ENCODE measurements at regions not wholly inside any gene's neighbourhood (a gene's known extent, or its start where the extent isn't known, plus 50 kb on each side); places are given as distances from the start of the nearest gene placed in this dataset.
A peak's percentile ranks its signal among the peaks of the same experiment; 100 is the strongest.

DNA sequence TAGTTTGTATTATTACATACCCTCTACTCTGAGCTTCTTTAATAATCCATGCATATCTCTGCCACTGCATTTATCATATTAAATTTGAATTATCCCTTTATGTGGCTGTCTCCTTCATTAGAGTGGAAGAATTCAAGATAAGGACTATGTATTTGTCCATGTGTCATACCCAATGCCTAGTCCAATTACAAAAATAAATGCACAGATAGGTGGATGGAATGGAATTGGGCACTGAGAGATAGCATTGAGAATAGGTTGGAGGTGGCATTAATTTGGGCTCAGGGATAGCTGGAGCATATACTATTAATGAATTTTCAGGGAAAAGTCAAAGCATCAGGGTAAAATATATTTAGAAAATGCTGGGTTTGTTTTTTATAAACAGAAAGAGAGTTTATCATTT, 893.2 kb downstream of the EPHA4 start:
- H3K36me3 ChIP-seq: no peaks in the 10 kb centered on the region
- no peaks in the 10 kb centered on the region for H3K27me3 ChIP-seq
- intact Hi-C loops (cut with DNase I; ENCODE audit: low total_unique reads): no loop called here
- H3K9me3 ChIP-seq: no peaks in the 10 kb centered on the region
- TF ChIP-seq POLR2AphosphoS5 (IDR thresholded peaks at IDR 0.05) (no peak), POLR2A (IDR thresholded peaks at IDR 0.05) (no peak), CTCF (IDR thresholded peaks at IDR 0.05) (no peak)
- no peak overlapping the region for H3K4me3 ChIP-seq
- no peak for DNase-seq (ENCODE audit: low spot score in 2 of 2)
- H3K27ac ChIP-seq: no peak overlapping the region
- no peaks in the 10 kb centered on the region for H3K4me1 ChIP-seq

GRCh38 chr2:220682616-220683015, 889.5 kb downstream of the EPHA4 start:
- intact Hi-C loops (cut with DNase I; ENCODE audit: low total_unique reads): loop anchor here (10.0 kb wide), 1 partner anchor 892 kb away; the partner anchor contains the start of gene EPHA4
- H3K4me1 ChIP-seq: no peaks in the 10 kb centered on the region
- H3K27me3 ChIP-seq: no peaks in the 10 kb centered on the region
- TF ChIP-seq POLR2A (IDR thresholded peaks at IDR 0.05): no peak
- TF ChIP-seq POLR2AphosphoS5 (IDR thresholded peaks at IDR 0.05): no peak
- H3K4me3 ChIP-seq: no peak overlapping the region
- no peak overlapping the region for H3K27ac ChIP-seq
- no peaks in the 10 kb centered on the region for H3K9me3 ChIP-seq
- no peak for DNase-seq (ENCODE audit: low spot score in 2 of 2)
- H3K36me3 ChIP-seq: no peaks in the 10 kb centered on the region

DNA sequence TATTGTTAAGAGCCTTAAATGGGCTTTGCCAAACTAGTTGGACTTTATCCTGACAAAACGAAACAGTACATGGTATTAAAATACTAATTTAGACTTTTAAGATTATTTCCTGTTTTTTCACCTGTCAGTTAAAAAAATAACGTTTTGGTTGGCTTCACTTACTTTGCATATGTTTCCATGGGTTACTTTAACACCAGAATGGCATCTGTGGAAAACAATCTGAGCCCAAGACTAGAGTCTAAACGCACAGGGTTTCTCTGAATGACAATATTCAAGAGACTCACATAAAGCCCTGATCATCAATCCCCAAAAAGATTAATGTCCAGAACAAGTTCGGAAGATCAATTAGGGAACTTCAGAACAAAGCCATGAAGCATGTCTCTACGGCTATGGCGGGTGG, 888.0 kb downstream of the EPHA4 start:
- intact Hi-C loops (cut with DNase I; ENCODE audit: low total_unique reads): loop anchor here (10.0 kb wide), 1 partner anchor 891 kb away; the partner anchor contains the start of gene EPHA4
- H3K27me3 ChIP-seq: no peaks in the 10 kb centered on the region
- TF ChIP-seq CTCF (IDR thresholded peaks at IDR 0.05): no peak
- no peak for TF ChIP-seq POLR2AphosphoS5 (IDR thresholded peaks at IDR 0.05)
- no peak for TF ChIP-seq POLR2A (IDR thresholded peaks at IDR 0.05)
- H3K36me3 ChIP-seq: no peaks in the 10 kb centered on the region
- no peaks in the 10 kb centered on the region for H3K4me1 ChIP-seq
- H3K4me3 ChIP-seq: no peak overlapping the region
- no peak for DNase-seq (ENCODE audit: low spot score in 2 of 2)
- H3K9me3 ChIP-seq: no peaks in the 10 kb centered on the region
- H3K27ac ChIP-seq: no peak overlapping the region

DNA sequence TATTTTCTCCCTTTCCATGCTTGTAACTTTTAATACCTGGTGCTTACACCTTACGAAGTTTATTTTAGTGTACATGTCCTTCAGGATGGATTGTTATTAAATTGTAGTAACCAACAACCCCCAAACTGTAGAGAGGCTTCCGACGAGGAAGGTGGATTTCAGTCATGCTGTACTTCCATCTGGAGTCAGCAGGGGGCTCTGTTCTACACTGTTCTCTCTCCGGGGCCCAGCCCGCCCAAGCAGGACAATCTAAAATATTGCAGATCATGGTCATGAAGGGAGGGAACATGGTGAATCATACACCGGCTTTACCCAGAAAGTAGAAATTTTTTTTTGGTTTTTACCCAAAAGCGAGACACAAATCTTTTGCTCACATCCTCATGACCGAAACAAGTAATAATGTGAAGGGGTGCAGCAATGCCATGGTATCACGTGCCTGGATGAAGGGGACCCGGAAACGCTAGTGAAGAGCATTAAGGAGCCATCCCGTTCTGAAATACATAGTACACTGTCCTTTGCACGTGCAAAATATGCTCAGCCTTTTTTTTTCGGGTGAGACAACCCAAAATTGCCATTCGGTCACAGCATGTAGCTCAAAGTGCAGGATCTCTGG, 884.8 kb downstream of the EPHA4 start:
- Histone ChIP-seq H3K36me3 (no peaks in the 10 kb centered on the region), H3K4me3 (no peak overlapping the region), H3K9me3 (no peaks in the 10 kb centered on the region), H3K4me1 (no peaks in the 10 kb centered on the region), H3K27ac (no peak overlapping the region), H3K27me3 (no peaks in the 10 kb centered on the region)
- TF ChIP-seq POLR2AphosphoS5 (IDR thresholded peaks at IDR 0.05): no peak
- TF ChIP-seq CTCF (IDR thresholded peaks at IDR 0.05): peak; percentile 79 to 83 (median 83)
- DNase-seq (ENCODE audit: low spot score in 2 of 2): peak; percentile 56 to 61
- intact Hi-C loops (cut with DNase I; ENCODE audit: low total_unique reads): loop anchor here (10.0 kb wide), 1 partner anchor 887 kb away; the partner anchor contains the start of gene EPHA4

- TF ChIP-seq POLR2A (IDR thresholded peaks at IDR 0.05): no peak
- no peak for TF ChIP-seq CTCF (IDR thresholded peaks at IDR 0.05)
- TF ChIP-seq POLR2AphosphoS5 (IDR thresholded peaks at IDR 0.05): no peak
- intact Hi-C loops (cut with DNase I; ENCODE audit: low total_unique reads): no loop called here
These were observed 876.5 kb downstream of the EPHA4 start for GRCh38 chr2:220695397-220696279.

More at GRCh38 chr2:220695397-220696279, 876.5 kb downstream of the EPHA4 start:
- DNase-seq (ENCODE audit: low spot score in 2 of 2): no peak
- H3K27me3 ChIP-seq: no peaks in the 10 kb centered on the region
- no peak overlapping the region for H3K27ac ChIP-seq
- peaks cover 0 to under 1% of the 10 kb centered on the region in 2 donors for H3K9me3 ChIP-seq
- H3K36me3 ChIP-seq: no peaks in the 10 kb centered on the region
- H3K4me1 ChIP-seq: no peaks in the 10 kb centered on the region
- no peak overlapping the region for H3K4me3 ChIP-seq

Data from breast epithelium (tissue), 4 donors.